Mesothelial cell of epicardium (in vitro differentiated cells): ENCODE measurements at regions not wholly inside any gene's neighbourhood (a gene's known extent, or its start where the extent isn't known, plus 50 kb on each side); places are given as distances from the start of the nearest gene placed in this dataset.

Source experiments
- DNase-seq, 2 experiments: peaks; one replicate each; pipeline ENCODE4 v3.0.0; 2021; ENCODE audit warnings: low spot score in 2 of 2; ENCODE audit not compliant: unreplicated experiment in 2 of 2
- H3K27ac Mint-ChIP-seq: 2 replicates; pipeline ENCODE4 v1.8.0; 2021; ENCODE audit warnings: mixed read lengths
- H3K27me3 Mint-ChIP-seq: 2 replicates; pipeline ENCODE4 v1.8.0; 2021; ENCODE audit warnings: low read depth, mixed read lengths
- H3K36me3 Mint-ChIP-seq: 2 replicates; pipeline ENCODE4 v1.8.0; 2021; ENCODE audit warnings: mixed read lengths
- H3K4me1 Mint-ChIP-seq: 2 replicates; pipeline ENCODE4 v1.8.0; 2021; ENCODE audit warnings: mixed read lengths
- H3K4me3 Mint-ChIP-seq: 2 replicates; pipeline ENCODE4 v1.8.0; 2021; ENCODE audit warnings: mild to moderate bottlenecking, moderate library complexity, mixed read lengths
- H3K9me3 Mint-ChIP-seq: 2 replicates; pipeline ENCODE4 v1.8.0; 2021; ENCODE audit warnings: mixed read lengths
- TF ChIP-seq, protein P1 (sequence below): fragments of 200-600 bp; sonication (generic); IDR thresholded peaks from one replicate; pipeline ENCODE4 v1.5.0; 2021; ENCODE audit warnings: antibody characterized with exemption; ENCODE audit not compliant: unreplicated experiment

DNA sequence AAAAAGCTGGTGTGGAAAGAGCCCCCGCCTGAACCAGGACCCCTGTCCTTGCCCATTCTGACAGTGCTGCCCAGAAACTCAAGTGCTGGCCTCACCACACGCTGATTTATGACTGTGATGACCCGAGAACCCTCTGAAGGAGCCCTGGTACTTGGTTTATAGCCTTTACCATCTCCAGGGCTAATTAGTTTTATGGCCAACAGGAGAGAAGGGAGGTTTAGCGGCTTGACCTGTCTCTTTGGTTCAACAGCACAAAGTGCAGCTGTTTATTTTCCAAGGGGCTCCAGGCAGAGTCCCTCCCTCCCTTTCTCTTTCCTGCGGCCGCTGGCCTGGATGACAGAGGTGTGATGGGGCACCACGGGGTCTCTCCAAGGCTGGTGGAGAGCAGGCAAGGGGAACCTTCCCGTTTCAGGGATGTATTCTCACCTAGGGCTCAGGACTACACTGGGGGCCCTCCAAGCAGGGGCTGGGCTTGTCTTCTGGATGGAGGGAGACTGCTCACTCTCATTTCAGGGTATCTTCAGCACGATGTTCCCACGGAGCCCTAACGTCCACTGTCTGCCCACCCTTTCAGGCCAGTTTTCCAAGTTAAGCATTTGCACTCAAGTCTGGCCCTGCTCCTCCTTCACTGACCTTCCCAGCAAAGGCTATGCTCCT is 174.2 kb upstream of the GLI2 start:
- Mint-ChIP-seq H3K27me3 (peaks cover 9% of the 10 kb centered on the region), H3K27ac (no peak overlapping the region), H3K4me1 (peaks cover 2% of the 10 kb centered on the region), H3K9me3 (no peaks in the 10 kb centered on the region), H3K36me3 (no peaks in the 10 kb centered on the region), H3K4me3 (no peak overlapping the region)
- TF ChIP-seq, protein P1, sequence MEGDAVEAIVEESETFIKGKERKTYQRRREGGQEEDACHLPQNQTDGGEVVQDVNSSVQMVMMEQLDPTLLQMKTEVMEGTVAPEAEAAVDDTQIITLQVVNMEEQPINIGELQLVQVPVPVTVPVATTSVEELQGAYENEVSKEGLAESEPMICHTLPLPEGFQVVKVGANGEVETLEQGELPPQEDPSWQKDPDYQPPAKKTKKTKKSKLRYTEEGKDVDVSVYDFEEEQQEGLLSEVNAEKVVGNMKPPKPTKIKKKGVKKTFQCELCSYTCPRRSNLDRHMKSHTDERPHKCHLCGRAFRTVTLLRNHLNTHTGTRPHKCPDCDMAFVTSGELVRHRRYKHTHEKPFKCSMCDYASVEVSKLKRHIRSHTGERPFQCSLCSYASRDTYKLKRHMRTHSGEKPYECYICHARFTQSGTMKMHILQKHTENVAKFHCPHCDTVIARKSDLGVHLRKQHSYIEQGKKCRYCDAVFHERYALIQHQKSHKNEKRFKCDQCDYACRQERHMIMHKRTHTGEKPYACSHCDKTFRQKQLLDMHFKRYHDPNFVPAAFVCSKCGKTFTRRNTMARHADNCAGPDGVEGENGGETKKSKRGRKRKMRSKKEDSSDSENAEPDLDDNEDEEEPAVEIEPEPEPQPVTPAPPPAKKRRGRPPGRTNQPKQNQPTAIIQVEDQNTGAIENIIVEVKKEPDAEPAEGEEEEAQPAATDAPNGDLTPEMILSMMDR: no peak
- DNase-seq: no peak

DNA sequence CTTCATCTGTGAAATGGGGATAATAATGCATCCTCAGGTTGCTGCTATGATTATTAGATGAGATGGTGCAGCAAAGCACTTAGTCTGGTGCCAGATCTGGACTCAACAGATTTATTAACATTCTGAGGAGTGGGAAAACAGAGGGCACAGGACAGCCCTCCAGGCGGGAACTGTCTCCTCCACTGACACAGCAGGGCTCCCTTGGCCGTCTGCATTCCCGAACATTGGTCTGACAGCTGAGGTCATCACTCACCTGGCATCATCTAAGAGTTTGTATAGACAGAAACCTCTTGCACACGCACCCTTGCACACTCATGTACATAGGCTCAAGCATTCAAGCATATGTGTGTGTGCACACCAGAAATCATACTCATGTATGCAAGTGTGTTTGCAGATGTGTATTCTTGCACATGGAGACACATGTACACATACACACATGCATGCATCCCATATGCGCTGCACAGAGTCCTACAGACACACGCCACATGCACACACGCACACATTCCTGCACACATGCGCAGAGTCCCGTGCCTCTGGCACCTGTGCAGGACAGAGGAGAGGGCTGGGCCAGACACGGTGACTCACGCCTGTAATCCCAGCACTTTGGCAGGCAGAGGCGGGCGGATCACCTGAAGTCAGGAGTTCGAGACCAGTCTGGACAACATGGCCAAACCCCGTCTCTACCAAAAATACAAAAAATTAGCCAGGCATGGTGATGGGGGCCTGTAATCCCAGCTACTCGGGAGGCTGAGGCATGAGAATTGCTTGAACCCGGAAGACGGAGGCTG is 173.3 kb upstream of the GLI2 start:
- Mint-ChIP-seq H3K4me1 (peaks cover 2% of the 10 kb centered on the region), H3K27me3 (peaks cover 3% of the 10 kb centered on the region), H3K27ac (no peak overlapping the region), H3K36me3 (no peaks in the 10 kb centered on the region), H3K4me3 (no peak overlapping the region), H3K9me3 (no peaks in the 10 kb centered on the region)
- DNase-seq: no peak
- TF ChIP-seq, protein P1: no peak

DNA sequence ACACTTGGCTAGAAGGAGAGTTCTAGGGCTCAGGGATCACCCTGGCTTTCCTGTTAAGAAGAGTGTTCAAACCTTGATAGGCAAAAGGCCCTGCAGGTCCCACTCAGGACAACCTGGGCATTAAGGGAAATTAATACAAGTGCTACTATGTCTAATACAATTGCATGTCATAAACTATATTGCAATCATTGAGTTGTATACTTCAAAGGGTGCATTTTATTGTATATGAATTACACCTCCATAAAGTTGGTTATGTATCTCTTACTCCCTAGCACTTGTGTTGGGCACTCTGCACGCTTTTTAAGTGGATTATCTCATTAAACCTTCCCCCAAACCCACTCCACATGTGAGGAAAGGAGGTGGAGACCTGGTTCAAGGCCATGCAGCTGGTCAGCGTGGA is 172.1 kb upstream of the GLI2 start:
- Mint-ChIP-seq H3K27me3 (peaks cover 5% of the 10 kb centered on the region), H3K4me1 (peaks cover 2% of the 10 kb centered on the region), H3K4me3 (no peak overlapping the region), H3K9me3 (no peaks in the 10 kb centered on the region), H3K27ac (no peak overlapping the region), H3K36me3 (no peaks in the 10 kb centered on the region)
- TF ChIP-seq, protein P1: no peak
- no peak for DNase-seq

DNA sequence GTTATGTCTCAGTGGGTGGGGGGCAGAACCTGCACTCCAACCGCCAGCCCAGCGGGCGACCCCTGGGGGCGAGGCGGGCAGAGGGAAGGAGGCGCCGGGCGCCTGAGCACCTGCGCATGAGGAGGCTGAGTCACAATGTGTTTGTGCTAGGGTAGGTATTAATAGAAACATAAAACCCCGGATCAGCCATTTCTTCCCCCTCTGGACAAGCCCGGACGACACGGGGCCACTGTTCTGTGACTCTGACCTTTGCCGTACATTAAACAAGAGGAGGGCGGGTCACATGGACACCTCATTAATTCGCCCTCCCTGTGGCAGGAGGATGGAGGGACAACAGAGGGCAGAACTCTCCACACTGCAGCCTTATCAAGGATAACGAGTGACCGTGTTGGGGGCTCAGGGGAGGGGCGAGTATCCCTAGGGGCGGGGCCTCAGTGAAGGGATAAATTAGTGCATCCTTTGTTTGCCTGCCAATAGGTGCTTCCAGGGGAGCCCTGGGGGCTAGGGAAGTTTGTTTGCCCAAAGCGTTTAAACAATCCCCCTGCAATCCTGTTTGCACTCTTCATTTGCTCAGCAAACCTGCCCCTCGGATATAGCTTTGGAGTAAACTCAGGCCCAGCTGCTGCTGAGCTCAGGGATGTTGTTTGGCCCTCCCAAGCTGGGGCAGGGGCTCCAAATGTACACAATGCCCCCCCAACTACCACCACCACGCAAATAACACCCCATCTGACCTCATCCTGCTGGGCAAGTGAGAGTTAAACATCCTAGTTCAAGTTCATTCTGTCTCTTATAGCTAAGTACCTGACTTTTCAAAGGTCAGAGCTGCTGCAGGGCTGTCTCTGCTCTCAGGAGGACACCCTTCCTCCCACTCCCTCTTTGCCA is 171.2 kb upstream of the GLI2 start:
- H3K27me3 Mint-ChIP-seq: peaks cover 5% of the 10 kb centered on the region

DNA sequence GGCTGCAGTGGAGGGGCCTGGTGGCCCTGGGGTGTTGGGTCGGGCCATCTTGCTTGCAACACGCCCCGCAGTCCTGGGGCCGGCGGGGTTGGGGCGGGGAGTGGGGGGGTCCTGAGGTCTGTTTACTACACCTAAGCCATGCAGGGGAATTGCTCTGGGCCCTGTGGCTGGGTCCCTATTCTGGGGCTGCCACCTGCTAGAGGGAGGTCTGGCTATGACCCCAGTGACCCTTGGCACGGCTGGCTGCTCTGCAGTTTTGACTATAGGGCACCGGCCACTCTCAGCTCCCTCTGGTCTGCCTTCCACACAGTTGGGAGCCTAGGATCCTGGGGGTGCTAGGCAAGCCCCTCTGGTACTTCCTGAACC is 170.6 kb upstream of the GLI2 start:
- no peaks in the 10 kb centered on the region for H3K4me1 Mint-ChIP-seq
- peaks cover 5% of the 10 kb centered on the region for H3K27me3 Mint-ChIP-seq
- no peak overlapping the region for H3K4me3 Mint-ChIP-seq
- DNase-seq: no peak
- no peak overlapping the region for H3K27ac Mint-ChIP-seq
- no peaks in the 10 kb centered on the region for H3K9me3 Mint-ChIP-seq
- TF ChIP-seq, protein P1: no peak
- no peaks in the 10 kb centered on the region for H3K36me3 Mint-ChIP-seq

More for the DNA sequence above, 171.2 kb upstream of the GLI2 start:
- DNase-seq: no peak
- no peaks in the 10 kb centered on the region for H3K36me3 Mint-ChIP-seq
- TF ChIP-seq, protein P1: no peak
- H3K9me3 Mint-ChIP-seq: no peaks in the 10 kb centered on the region
- no peak overlapping the region for H3K4me3 Mint-ChIP-seq
- no peak overlapping the region for H3K27ac Mint-ChIP-seq
- H3K4me1 Mint-ChIP-seq: no peaks in the 10 kb centered on the region
